Neural cell (in vitro differentiated cells): ENCODE measurements at regions not wholly inside any gene's neighbourhood (a gene's known extent, or its start where the extent isn't known, plus 50 kb on each side); places are given as distances from the start of the nearest gene placed in this dataset.
A peak's percentile ranks its signal among the peaks of the same experiment; 100 is the strongest.

Experiments
- H2AFZ ChIP-seq: fragments of 200-600, 300-800 bp; sonication (generic), shearing (Covaris generic); 2 replicates; pipeline ENCODE4 v1.6.0; 2014; ENCODE audit warnings: low read depth, mild to moderate bottlenecking, antibody characterized with exemption, low read length, moderate library complexity
- H3F3A ChIP-seq: fragments of 200-600 bp; shearing (Covaris generic); 2 replicates; pipeline ENCODE4 v1.6.1; 2016; ENCODE audit warnings: mild to moderate bottlenecking, moderate library complexity, mixed read lengths, antibody characterized with exemption, low read length; ENCODE audit not compliant: insufficient read depth, poor library complexity, severe bottlenecking
- H3K27ac ChIP-seq: fragments of 200-600, 300-800 bp; sonication (generic), shearing (Covaris generic); 2 replicates; pipeline ENCODE4 v1.5.1; 2014; ENCODE audit warnings: mild to moderate bottlenecking, low read length, moderate library complexity
- H3K27me3 ChIP-seq: fragments of 300-800, 200-600 bp; sonication (generic), shearing (Covaris generic); 2 replicates; pipeline ENCODE4 v1.6.0; 2014; ENCODE audit warnings: mild to moderate bottlenecking, low read depth, low read length, moderate library complexity; ENCODE audit not compliant: insufficient read depth
- H3K36me3 ChIP-seq: fragments of 300-800, 200-600 bp; sonication (generic), shearing (Covaris generic); 2 replicates; pipeline ENCODE4 v1.5.1; 2014; ENCODE audit warnings: mild to moderate bottlenecking, antibody characterized with exemption, low read length, moderate library complexity; ENCODE audit not compliant: insufficient read depth
- H3K4me2 ChIP-seq: fragments of 300-800, 200-600 bp; sonication (generic), shearing (Covaris generic); 2 replicates; pipeline ENCODE4 v1.6.0; 2014; ENCODE audit warnings: mild to moderate bottlenecking, low read length
- H3K4me3 ChIP-seq: fragments of 300-800, 200-600 bp; sonication (generic), shearing (Covaris generic); 2 replicates; pipeline ENCODE4 v1.5.1; 2014; ENCODE audit warnings: mild to moderate bottlenecking, low read length, moderate library complexity
- H3K79me2 ChIP-seq: fragments of 200-600 bp; shearing (Covaris generic); replicated peaks from 2 replicates; pipeline ENCODE4 v1.6.0; 2014; ENCODE audit warnings: mild to moderate bottlenecking, low read length, moderate library complexity; ENCODE audit not compliant: insufficient read depth
- H3K9ac ChIP-seq: fragments of 300-800, 200-600 bp; sonication (generic), shearing (Covaris generic); 2 replicates; pipeline ENCODE4 v1.6.1; 2016; ENCODE audit warnings: mild to moderate bottlenecking, low read length, mixed read lengths
- H3K9me2 ChIP-seq: fragments of 200-600 bp; shearing (Covaris generic); 2 replicates; pipeline ENCODE4 v1.6.1; 2016; ENCODE audit warnings: mild to moderate bottlenecking, low read length, mixed read lengths; ENCODE audit not compliant: insufficient read depth
- H3K9me3 ChIP-seq: fragments of 200-600, 300-800 bp; sonication (generic), shearing (Covaris generic); 2 replicates; pipeline ENCODE4 v1.6.1; 2016; ENCODE audit warnings: mild to moderate bottlenecking, mixed run types, low read length, moderate library complexity, mixed read lengths
- H4K20me1 ChIP-seq: fragments of 200-600 bp; shearing (Covaris generic); 2 replicates; pipeline ENCODE4 v1.6.1; 2016; ENCODE audit warnings: mild to moderate bottlenecking, mixed run types; ENCODE audit not compliant: insufficient read depth
- CTCF ChIP-seq: fragments of 450-650 bp; IDR thresholded peaks from 2 replicates; pipeline ENCODE4 v1.5.1; 2014; ENCODE audit warnings: antibody characterized with exemption, mild to moderate bottlenecking, moderate library complexity; ENCODE audit not compliant: poor library complexity, severe bottlenecking
- EP300 ChIP-seq: fragments of 450-650 bp; conservative IDR thresholded peaks from 2 replicates; pipeline ENCODE4 v1.6.1; 2014; ENCODE audit warnings: antibody characterized with exemption, mild to moderate bottlenecking, moderate library complexity; ENCODE audit not compliant: poor library complexity, severe bottlenecking
- EZH2 ChIP-seq: fragments of 200-600, 300-800 bp; shearing (Covaris generic), sonication (generic); IDR thresholded peaks from 2 replicates; pipeline ENCODE4 v1.6.1; 2014; ENCODE audit warnings: antibody characterized with exemption, low read length, borderline replicate concordance, mild to moderate bottlenecking; ENCODE audit not compliant: insufficient read depth, poor library complexity, severe bottlenecking
- MXI1 ChIP-seq: fragments of 450-650 bp; conservative IDR thresholded peaks from 2 replicates; pipeline ENCODE4 v1.6.1; 2014; ENCODE audit warnings: antibody characterized with exemption, mild to moderate bottlenecking; ENCODE audit not compliant: poor library complexity, severe bottlenecking
- POLR2AphosphoS5 ChIP-seq: IDR thresholded peaks from 2 replicates; pipeline ENCODE4 v1.6.1; 2012
- RAD21 ChIP-seq: fragments of 450-650 bp; conservative IDR thresholded peaks from 2 replicates; pipeline ENCODE4 v1.6.1; 2014; ENCODE audit warnings: antibody characterized with exemption, mild to moderate bottlenecking, moderate library complexity
- SMC3 ChIP-seq: fragments of 450-650 bp; conservative IDR thresholded peaks from 2 replicates; pipeline ENCODE4 v1.6.1; 2014; ENCODE audit warnings: antibody characterized with exemption, mild to moderate bottlenecking, moderate library complexity; ENCODE audit not compliant: poor library complexity
- TAF1 ChIP-seq: IDR thresholded peaks from 2 replicates; pipeline ENCODE4 v1.6.1; 2012; ENCODE audit warnings: low read depth
- TF ChIP-seq, protein P1 (sequence below): IDR thresholded peaks from 2 replicates; pipeline ENCODE4 v1.6.1; 2012; ENCODE audit warnings: borderline replicate concordance

- Histone ChIP-seq H3F3A (no peaks in the 10 kb centered on the region), H3K9me2 (no peaks in the 10 kb centered on the region), H3K4me3 (no peak overlapping the region), H3K9me3 (no peaks in the 10 kb centered on the region), H3K79me2 (no peaks in the 10 kb centered on the region), H2AFZ (no peak overlapping the region), H3K9ac (no peak overlapping the region), H3K27me3 (no peaks in the 10 kb centered on the region), H3K4me2 (no peak overlapping the region), H3K36me3 (no peaks in the 10 kb centered on the region), H3K27ac (no peak overlapping the region), H4K20me1 (no peaks in the 10 kb centered on the region)
- TF ChIP-seq EP300 (no peak), CTCF (peak; percentile 61), SMC3 (peak; percentile 55), RAD21 (peak; percentile 28)
Measured at GRCh38 chr3:81910244-81910852, 148.9 kb upstream of the GBE1 start.

DNA sequence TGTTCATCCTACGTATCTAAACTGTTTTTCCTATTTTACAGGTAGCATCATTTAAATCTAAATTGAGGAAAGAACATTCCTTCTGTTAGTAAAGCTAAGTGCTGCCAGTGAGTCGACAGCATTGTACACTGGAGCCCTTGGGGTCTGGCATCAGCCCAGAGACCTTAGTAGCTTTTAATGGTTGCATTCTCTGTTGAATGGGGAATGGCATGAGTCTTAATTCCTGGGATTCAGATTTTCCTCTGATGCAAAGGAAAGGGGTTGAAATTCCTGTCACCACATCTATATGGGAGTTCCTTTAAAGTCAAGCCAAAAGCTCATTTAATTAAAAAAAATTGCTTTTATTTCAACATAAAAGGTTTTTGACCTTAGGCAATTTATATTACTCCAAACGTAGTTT lies 148.4 kb upstream of the GBE1 start:
- H3K9me2 ChIP-seq: no peaks in the 10 kb centered on the region
- H4K20me1 ChIP-seq: no peaks in the 10 kb centered on the region
- no peaks in the 10 kb centered on the region for H3F3A ChIP-seq
- TF ChIP-seq, protein P1, sequence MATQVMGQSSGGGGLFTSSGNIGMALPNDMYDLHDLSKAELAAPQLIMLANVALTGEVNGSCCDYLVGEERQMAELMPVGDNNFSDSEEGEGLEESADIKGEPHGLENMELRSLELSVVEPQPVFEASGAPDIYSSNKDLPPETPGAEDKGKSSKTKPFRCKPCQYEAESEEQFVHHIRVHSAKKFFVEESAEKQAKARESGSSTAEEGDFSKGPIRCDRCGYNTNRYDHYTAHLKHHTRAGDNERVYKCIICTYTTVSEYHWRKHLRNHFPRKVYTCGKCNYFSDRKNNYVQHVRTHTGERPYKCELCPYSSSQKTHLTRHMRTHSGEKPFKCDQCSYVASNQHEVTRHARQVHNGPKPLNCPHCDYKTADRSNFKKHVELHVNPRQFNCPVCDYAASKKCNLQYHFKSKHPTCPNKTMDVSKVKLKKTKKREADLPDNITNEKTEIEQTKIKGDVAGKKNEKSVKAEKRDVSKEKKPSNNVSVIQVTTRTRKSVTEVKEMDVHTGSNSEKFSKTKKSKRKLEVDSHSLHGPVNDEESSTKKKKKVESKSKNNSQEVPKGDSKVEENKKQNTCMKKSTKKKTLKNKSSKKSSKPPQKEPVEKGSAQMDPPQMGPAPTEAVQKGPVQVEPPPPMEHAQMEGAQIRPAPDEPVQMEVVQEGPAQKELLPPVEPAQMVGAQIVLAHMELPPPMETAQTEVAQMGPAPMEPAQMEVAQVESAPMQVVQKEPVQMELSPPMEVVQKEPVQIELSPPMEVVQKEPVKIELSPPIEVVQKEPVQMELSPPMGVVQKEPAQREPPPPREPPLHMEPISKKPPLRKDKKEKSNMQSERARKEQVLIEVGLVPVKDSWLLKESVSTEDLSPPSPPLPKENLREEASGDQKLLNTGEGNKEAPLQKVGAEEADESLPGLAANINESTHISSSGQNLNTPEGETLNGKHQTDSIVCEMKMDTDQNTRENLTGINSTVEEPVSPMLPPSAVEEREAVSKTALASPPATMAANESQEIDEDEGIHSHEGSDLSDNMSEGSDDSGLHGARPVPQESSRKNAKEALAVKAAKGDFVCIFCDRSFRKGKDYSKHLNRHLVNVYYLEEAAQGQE: no peak
- TF ChIP-seq RAD21 (no peak), EP300 (no peak), TAF1 (no peak), POLR2AphosphoS5 (no peak), EZH2 (no peak), MXI1 (no peak), CTCF (no peak), SMC3 (no peak)
- no peaks in the 10 kb centered on the region for H3K36me3 ChIP-seq
- H3K27me3 ChIP-seq: no peaks in the 10 kb centered on the region
- H3K27ac ChIP-seq: no peak overlapping the region
- H3K4me3 ChIP-seq: no peak overlapping the region
- no peak overlapping the region for H2AFZ ChIP-seq
- no peaks in the 10 kb centered on the region for H3K9me3 ChIP-seq
- no peaks in the 10 kb centered on the region for H3K79me2 ChIP-seq
- H3K9ac ChIP-seq: no peak overlapping the region
- no peak overlapping the region for H3K4me2 ChIP-seq
